Middle frontal gyrus (tissue), 1 donor: ENCODE measurements at regions not wholly inside any gene's neighbourhood (a gene's known extent, or its start where the extent isn't known, plus 50 kb on each side); places are given as distances from the start of the nearest gene placed in this dataset.

Experiments
- DNase-seq: peaks from one replicate; pipeline ENCODE4 v3.0.0-alpha.2; 2015; ENCODE audit warnings: low spot score; ENCODE audit errors: extremely low spot score

- DNase-seq = no peak
These were observed 57.6 kb downstream of the TMEM174 start for GRCh38 chr5:73230264-73231245.

GRCh38 chr5:73229271-73229670 is 56.3 kb downstream of the TMEM174 start:
- no peak for DNase-seq

GRCh38 chr5:73228052-73228451 is 55.1 kb downstream of the TMEM174 start:
- no peak for DNase-seq
